Breast epithelium (tissue), 3 donors: ENCODE measurements at regions not wholly inside any gene's neighbourhood (a gene's known extent, or its start where the extent isn't known, plus 50 kb on each side); places are given as distances from the start of the nearest gene placed in this dataset.
"Not testable (repeated sequence)": the region's sequence is repeated elsewhere in the genome, so short reads cannot be mapped to it uniquely, and the experiment has no call there.

Experiments
- CTCF ChIP-seq, 3 donors: fragments of 450-650 bp; IDR thresholded peaks; one replicate each; pipeline ENCODE4 v1.5.1; 2016 to 2017; ENCODE audit warnings: antibody characterized with exemption in 3 of 3, mild to moderate bottlenecking in 3 of 3, moderate library complexity in 3 of 3
- POLR2AphosphoS5 ChIP-seq, 3 donors: sonication (generic); formaldehyde crosslinking; IDR thresholded peaks; one replicate each; pipeline ENCODE4 v1.6.1; 2017; ENCODE audit warnings: antibody characterized with exemption in 3 of 3

DNA sequence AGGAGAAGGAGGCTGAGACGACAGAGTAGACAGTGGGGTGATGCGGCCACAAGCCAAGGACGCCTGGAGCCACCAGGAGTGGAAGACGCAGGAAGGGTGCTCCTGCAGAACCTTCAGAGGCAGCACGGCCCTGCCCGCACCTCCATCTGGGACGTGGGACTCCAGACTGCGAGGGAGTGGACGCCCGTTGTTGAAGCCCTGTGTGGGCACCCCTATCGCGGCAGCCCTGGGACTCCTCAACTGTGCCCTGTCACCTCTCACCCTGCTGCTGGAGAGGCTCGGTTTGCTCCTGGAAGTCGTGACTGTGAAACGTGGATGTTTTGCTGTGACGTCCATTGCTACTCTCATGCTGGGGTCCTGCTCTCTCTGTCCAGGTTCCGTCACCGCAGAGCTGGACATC lies 100.6 kb upstream of the LRPAP1 start:
- TF ChIP-seq POLR2AphosphoS5, CTCF (IDR thresholded peaks at IDR 0.05): not testable (repeated sequence)
